Glutamatergic neuron (in vitro differentiated cells): ENCODE measurements at regions not wholly inside any gene's neighbourhood (a gene's known extent, or its start where the extent isn't known, plus 50 kb on each side); places are given as distances from the start of the nearest gene placed in this dataset.
"Not testable (repeated sequence)": the region's sequence is repeated elsewhere in the genome, so short reads cannot be mapped to it uniquely, and the experiment has no call there.

ENCODE experiments used
- DNase-seq: peaks from one replicate; pipeline ENCODE4 v3.0.0; 2022
- H3K27ac Mint-ChIP-seq: one replicate; pipeline ENCODE4 v1.8.0; 2020; ENCODE audit warnings: mild to moderate bottlenecking, mixed read lengths, inconsistent platforms; ENCODE audit not compliant: unreplicated experiment
- H3K27me3 Mint-ChIP-seq: one replicate; pipeline ENCODE4 v1.8.0; 2020; ENCODE audit warnings: mild to moderate bottlenecking, moderate library complexity, mixed read lengths, inconsistent platforms; ENCODE audit not compliant: unreplicated experiment
- H3K36me3 Mint-ChIP-seq: one replicate; pipeline ENCODE4 v1.8.0; 2020; ENCODE audit warnings: mild to moderate bottlenecking, mixed read lengths, inconsistent platforms; ENCODE audit not compliant: unreplicated experiment
- H3K4me1 Mint-ChIP-seq: one replicate; pipeline ENCODE4 v1.8.0; 2020; ENCODE audit warnings: mild to moderate bottlenecking, low read depth, mixed read lengths, inconsistent platforms; ENCODE audit not compliant: unreplicated experiment
- H3K4me3 Mint-ChIP-seq: one replicate; pipeline ENCODE4 v1.8.0; 2020; ENCODE audit warnings: mild to moderate bottlenecking, mixed read lengths, inconsistent platforms; ENCODE audit not compliant: unreplicated experiment
- H3K9me3 Mint-ChIP-seq: one replicate; pipeline ENCODE4 v1.8.0; 2020; ENCODE audit warnings: mild to moderate bottlenecking, moderate library complexity, mixed read lengths, inconsistent platforms; ENCODE audit not compliant: unreplicated experiment
- CTCF ChIP-seq: fragments of 200-600 bp; sonication (generic); IDR thresholded peaks from one replicate; pipeline ENCODE4 v1.5.0; 2021; ENCODE audit not compliant: partially characterized antibody, unreplicated experiment

- H3K4me1 Mint-ChIP-seq, H3K9me3 Mint-ChIP-seq, H3K36me3 Mint-ChIP-seq, DNase-seq, H3K27me3 Mint-ChIP-seq, H3K27ac Mint-ChIP-seq, H3K4me3 Mint-ChIP-seq: not testable (repeated sequence)
Observed at GRCh38 chr7:106713452-106713851, 52.5 kb upstream of the CCDC71L start.

DNA sequence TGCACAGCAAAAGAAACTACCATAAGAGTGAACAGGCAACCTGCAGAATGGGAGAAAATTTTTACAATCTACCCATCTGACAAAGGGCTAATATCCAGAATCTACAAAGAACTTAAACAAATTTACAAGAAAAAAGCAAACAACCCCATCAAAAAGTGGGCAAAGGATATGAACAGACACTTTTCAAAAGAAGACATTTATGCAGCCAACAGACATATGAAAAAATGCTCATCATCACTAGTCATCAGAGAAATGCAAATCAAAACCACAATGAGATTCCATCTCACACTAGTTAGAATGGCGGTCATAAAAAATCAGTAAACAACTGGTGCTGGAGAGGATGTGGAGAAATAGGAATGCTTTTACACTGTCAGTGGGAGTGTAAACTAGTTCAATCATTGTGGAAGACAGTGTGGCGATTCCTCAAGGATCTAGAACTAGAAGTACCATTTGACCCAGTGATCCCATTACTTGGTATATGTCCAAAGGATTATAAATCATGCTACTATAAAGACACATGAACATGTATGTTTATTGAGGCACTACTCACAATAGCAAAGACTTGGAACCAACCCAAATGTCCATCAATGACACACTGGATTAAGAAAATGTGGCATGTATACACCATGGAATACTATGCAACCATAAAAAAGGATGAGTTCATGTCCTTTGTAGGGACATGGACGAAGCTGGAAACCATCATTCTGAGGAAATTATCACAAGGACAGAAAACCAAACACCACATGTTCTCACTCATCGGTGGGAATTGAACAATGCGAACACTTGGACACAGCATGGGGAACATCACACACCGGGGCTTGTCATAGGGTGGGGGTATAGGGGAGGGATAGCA, 53.9 kb upstream of the CCDC71L start:
- H3K27me3 Mint-ChIP-seq, H3K4me3 Mint-ChIP-seq, H3K36me3 Mint-ChIP-seq, H3K27ac Mint-ChIP-seq, DNase-seq, H3K9me3 Mint-ChIP-seq, H3K4me1 Mint-ChIP-seq: not testable (repeated sequence)

- H3K4me3 Mint-ChIP-seq, result no peak overlapping the region
- peaks cover 1% of the 10 kb centered on the region for H3K27me3 Mint-ChIP-seq
- no peak overlapping the region for H3K27ac Mint-ChIP-seq
- no peak for TF ChIP-seq CTCF
- DNase-seq, result no peak
- H3K4me1 Mint-ChIP-seq, result no peaks in the 10 kb centered on the region
- no peaks in the 10 kb centered on the region for H3K36me3 Mint-ChIP-seq
- peaks cover 2% of the 10 kb centered on the region for H3K9me3 Mint-ChIP-seq
Observed at GRCh38 chr7:106715730-106716129, 54.8 kb upstream of the CCDC71L start.

- Mint-ChIP-seq H3K4me1 (no peaks in the 10 kb centered on the region), H3K4me3 (no peak overlapping the region), H3K9me3 (no peaks in the 10 kb centered on the region), H3K27ac (no peak overlapping the region), H3K27me3 (peaks cover 1% of the 10 kb centered on the region), H3K36me3 (no peaks in the 10 kb centered on the region)
- no peak for DNase-seq
- no peak for TF ChIP-seq CTCF
Observed at GRCh38 chr7:106717254-106717954, 56.4 kb upstream of the CCDC71L start.

GRCh38 chr7:106717955-106718871, 57.3 kb upstream of the CCDC71L start:
- Mint-ChIP-seq H3K36me3 (no peaks in the 10 kb centered on the region), H3K4me3 (no peak overlapping the region), H3K27ac (no peak overlapping the region), H3K9me3 (no peaks in the 10 kb centered on the region), H3K27me3 (peaks cover 1% of the 10 kb centered on the region), H3K4me1 (no peaks in the 10 kb centered on the region)
- no peak for DNase-seq
- TF ChIP-seq CTCF, result no peak
